Nephron (organoid): ENCODE measurements at regions not wholly inside any gene's neighbourhood (a gene's known extent, or its start where the extent isn't known, plus 50 kb on each side); places are given as distances from the start of the nearest gene placed in this dataset.

Source experiments
- H3K27ac Mint-ChIP-seq, 3 experiments: 2 replicates each; pipeline ENCODE4 v1.8.0; 2020; ENCODE audit warnings: mixed read lengths in 3 of 3, mild to moderate bottlenecking in 2 of 3, moderate library complexity in 1 of 3
- H3K27me3 Mint-ChIP-seq: 2 replicates; pipeline ENCODE4 v1.8.0; 2021; ENCODE audit warnings: low read depth, mild to moderate bottlenecking, moderate library complexity, mixed read lengths
- H3K36me3 Mint-ChIP-seq: 2 replicates; pipeline ENCODE4 v1.8.0; 2020; ENCODE audit warnings: low read depth, mixed read lengths
- H3K4me1 Mint-ChIP-seq: 2 replicates; pipeline ENCODE4 v1.8.0; 2020; ENCODE audit warnings: mixed read lengths
- H3K4me3 Mint-ChIP-seq, 3 experiments: 2 replicates each; pipeline ENCODE4 v1.8.0; 2020; ENCODE audit warnings: mild to moderate bottlenecking in 3 of 3, mixed read lengths in 3 of 3, moderate library complexity in 2 of 3
- H3K9me3 Mint-ChIP-seq: 2 replicates; pipeline ENCODE4 v1.8.0; 2020; ENCODE audit warnings: mixed read lengths
- CTCF ChIP-seq, 3 experiments: fragments of 200-600 bp; sonication (generic); IDR thresholded peaks; one replicate each; pipeline ENCODE4 v1.5.0; 2021; ENCODE audit warnings: antibody characterized with exemption in 3 of 3; ENCODE audit not compliant: unreplicated experiment in 3 of 3

GRCh38 chr1:219993554-219994433 lies 52.5 kb downstream of the EPRS1 start:
- Mint-ChIP-seq H3K36me3 (peaks cover 12% of the 10 kb centered on the region), H3K27me3 (no peaks in the 10 kb centered on the region), H3K4me1 (no peaks in the 10 kb centered on the region), H3K27ac (peak overlapping the region in 1 of 3 experiments; percentile 66), H3K4me3 (no peak overlapping the region), H3K9me3 (no peaks in the 10 kb centered on the region)
- no peak for TF ChIP-seq CTCF (IDR thresholded peaks at IDR 0.05; ENCODE audit: unreplicated experiment in 3 of 3)

GRCh38 chr1:219991919-219992318 lies 54.4 kb downstream of the EPRS1 start:
- Mint-ChIP-seq H3K27ac (peak overlapping the region in 2 of 3 experiments; percentile 39 to 77), H3K36me3 (peaks cover 21% of the 10 kb centered on the region), H3K4me1 (no peaks in the 10 kb centered on the region), H3K27me3 (no peaks in the 10 kb centered on the region), H3K4me3 (no peak overlapping the region), H3K9me3 (no peaks in the 10 kb centered on the region)
- no peak for TF ChIP-seq CTCF (IDR thresholded peaks at IDR 0.05; ENCODE audit: unreplicated experiment in 3 of 3)

- no peaks in the 10 kb centered on the region for H3K4me1 Mint-ChIP-seq
- no peak overlapping the region for H3K4me3 Mint-ChIP-seq
- no peaks in the 10 kb centered on the region for H3K27me3 Mint-ChIP-seq
- no peaks in the 10 kb centered on the region for H3K9me3 Mint-ChIP-seq
- TF ChIP-seq CTCF (IDR thresholded peaks at IDR 0.05; ENCODE audit: unreplicated experiment in 3 of 3), result no peak
- H3K36me3 Mint-ChIP-seq, result peaks cover 21% of the 10 kb centered on the region
- H3K27ac Mint-ChIP-seq, result peak overlapping the region in 2 of 3 experiments; percentile 39 to 77
Observed at GRCh38 chr1:219991511-219991810, 54.8 kb downstream of the EPRS1 start.

- peak; percentile 59 to 77 (median 60) for TF ChIP-seq CTCF (IDR thresholded peaks at IDR 0.05; ENCODE audit: unreplicated experiment in 3 of 3)
- Mint-ChIP-seq H3K27ac (peak overlapping the region in 2 of 3 experiments; percentile 39 to 77), H3K9me3 (no peaks in the 10 kb centered on the region), H3K4me1 (no peaks in the 10 kb centered on the region), H3K36me3 (peaks cover 21% of the 10 kb centered on the region), H3K4me3 (no peak overlapping the region), H3K27me3 (no peaks in the 10 kb centered on the region)
Observed at GRCh38 chr1:219990782-219991510, 55.4 kb downstream of the EPRS1 start.

GRCh38 chr1:219989766-219990165 lies 56.5 kb downstream of the EPRS1 start:
- Mint-ChIP-seq H3K4me3 (no peak overlapping the region), H3K27ac (no peak overlapping the region), H3K4me1 (no peaks in the 10 kb centered on the region), H3K9me3 (no peaks in the 10 kb centered on the region), H3K36me3 (peaks cover 14% of the 10 kb centered on the region), H3K27me3 (no peaks in the 10 kb centered on the region)
- no peak for TF ChIP-seq CTCF (IDR thresholded peaks at IDR 0.05; ENCODE audit: unreplicated experiment in 3 of 3)
